NT2/D1 (cell line): ENCODE measurements at regions not wholly inside any gene's neighbourhood (a gene's known extent, or its start where the extent isn't known, plus 50 kb on each side); places are given as distances from the start of the nearest gene placed in this dataset.

Source experiments
- DNase-seq: peaks from one replicate; pipeline ENCODE4 v3.0.0-alpha.2; 2011; ENCODE audit warnings: low read depth, low spot score
- H3K27me3 ChIP-seq: 2 replicates; pipeline ENCODE4 v1.6.0; 2011; ENCODE audit warnings: mild to moderate bottlenecking; ENCODE audit not compliant: insufficient read length, insufficient read depth
- H3K36me3 ChIP-seq: 2 replicates; pipeline ENCODE4 v1.6.1; 2011; ENCODE audit warnings: mild to moderate bottlenecking, low read length, mixed read lengths; ENCODE audit not compliant: insufficient read depth, insufficient read length
- H3K4me1 ChIP-seq: 2 replicates; pipeline ENCODE4 v1.5.1; 2011; ENCODE audit not compliant: insufficient read depth, insufficient read length
- H3K4me3 ChIP-seq: 2 replicates; pipeline ENCODE4 v1.5.1; 2011; ENCODE audit warnings: low read depth; ENCODE audit not compliant: insufficient read length
- H3K9ac ChIP-seq: 2 replicates; pipeline ENCODE4 v1.6.0; 2011; ENCODE audit warnings: low read depth; ENCODE audit not compliant: insufficient read length
- H3K9me3 ChIP-seq: 2 replicates; pipeline ENCODE4 v1.5.1; 2011; ENCODE audit warnings: mild to moderate bottlenecking, low read length; ENCODE audit not compliant: insufficient read depth
- SUZ12 ChIP-seq: IDR thresholded peaks from 2 replicates; pipeline ENCODE4 v1.6.1; 2011; ENCODE audit not compliant: insufficient read length, insufficient read depth; ENCODE audit errors: extremely low read depth
- YY1 ChIP-seq: IDR thresholded peaks from 2 replicates; pipeline ENCODE4 v1.6.1; 2011; ENCODE audit not compliant: insufficient read length, insufficient read depth
- ZNF274 ChIP-seq: IDR thresholded peaks from 2 replicates; pipeline ENCODE4 v1.6.1; 2011; ENCODE audit warnings: mild to moderate bottlenecking, low read depth, low read length

DNA sequence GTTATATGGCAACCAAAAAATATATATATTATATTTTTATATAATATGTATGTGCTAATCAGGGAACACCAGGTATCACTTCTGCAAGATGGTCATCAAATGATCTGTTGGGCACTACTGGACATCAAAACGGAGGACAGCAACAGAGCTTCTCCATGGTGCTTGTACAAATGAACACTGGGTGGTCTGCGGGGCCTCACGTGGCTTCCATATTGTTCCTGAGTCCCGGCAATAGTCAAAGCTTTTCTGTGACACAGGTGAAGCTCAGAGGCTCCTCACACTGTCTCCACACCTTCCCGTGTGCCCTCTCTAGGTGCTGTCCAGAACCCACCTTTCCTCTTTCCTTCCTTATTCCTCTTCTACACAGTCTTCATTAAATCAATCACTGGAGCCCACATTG, 149.9 kb upstream of the PIRT start:
- Histone ChIP-seq H3K27me3 (no peaks in the 10 kb centered on the region), H3K9me3 (peaks cover 6% of the 10 kb centered on the region; the same call in 1 of the 2 replicates), H3K4me3 (no peak overlapping the region), H3K36me3 (no peaks in the 10 kb centered on the region), H3K4me1 (no peaks in the 10 kb centered on the region), H3K9ac (no peak overlapping the region)
- no peak for DNase-seq
- no peak for TF ChIP-seq ZNF274
- TF ChIP-seq YY1: no peak
- TF ChIP-seq SUZ12: no peak

DNA sequence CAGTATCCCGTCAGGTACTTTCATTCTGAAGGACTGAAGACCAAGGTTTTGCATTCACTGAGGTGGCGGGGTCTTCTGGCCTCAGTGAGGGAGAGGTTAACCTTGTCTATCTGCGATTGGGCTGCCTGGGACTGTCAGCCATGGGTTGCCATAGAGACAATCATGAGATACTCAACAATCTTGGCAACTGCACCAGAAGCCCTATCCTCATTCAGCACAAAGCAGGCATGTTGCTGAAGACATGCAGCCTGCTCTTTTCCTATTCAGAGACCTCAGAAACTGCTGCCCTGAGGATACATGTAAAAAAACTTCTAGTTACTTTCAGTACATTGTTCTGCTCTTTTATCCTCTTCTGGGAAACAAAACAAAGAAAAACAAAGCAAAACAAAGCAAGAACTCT, 146.3 kb upstream of the PIRT start:
- H3K4me1 ChIP-seq: no peaks in the 10 kb centered on the region
- H3K9ac ChIP-seq: no peak overlapping the region
- H3K4me3 ChIP-seq: no peak overlapping the region
- no peaks in the 10 kb centered on the region for H3K36me3 ChIP-seq
- no peaks in the 10 kb centered on the region for H3K27me3 ChIP-seq
- DNase-seq: no peak
- TF ChIP-seq YY1 (no peak), ZNF274 (no peak), SUZ12 (no peak)
- peaks cover 6% of the 10 kb centered on the region; the same call in 1 of the 2 replicates for H3K9me3 ChIP-seq

DNA sequence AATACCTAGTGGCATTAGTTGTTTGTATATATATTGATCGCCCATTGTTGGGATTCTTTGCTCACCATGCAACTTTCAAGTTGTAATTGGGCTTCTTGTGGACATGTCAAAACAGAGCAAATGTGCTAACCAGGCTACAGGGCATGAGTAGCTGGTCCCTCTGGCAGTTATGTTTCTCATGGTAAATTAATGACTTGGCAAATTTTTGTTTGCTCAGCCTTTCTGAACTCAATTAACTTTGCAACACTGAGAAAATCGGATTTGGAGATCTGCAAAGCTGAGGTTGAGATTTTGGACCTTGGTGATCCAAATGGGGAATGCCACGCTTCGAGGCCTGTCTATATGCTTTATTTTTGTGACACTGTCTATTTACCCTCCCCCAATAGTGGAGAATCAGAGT, 138.5 kb upstream of the PIRT start:
- no peaks in the 10 kb centered on the region for H3K27me3 ChIP-seq
- H3K36me3 ChIP-seq: no peaks in the 10 kb centered on the region
- H3K9ac ChIP-seq: no peak overlapping the region
- H3K4me3 ChIP-seq: no peak overlapping the region
- TF ChIP-seq SUZ12: no peak
- TF ChIP-seq ZNF274: no peak
- TF ChIP-seq YY1: no peak
- no peak for DNase-seq
- H3K4me1 ChIP-seq: no peaks in the 10 kb centered on the region
- no peaks in the 10 kb centered on the region for H3K9me3 ChIP-seq

DNA sequence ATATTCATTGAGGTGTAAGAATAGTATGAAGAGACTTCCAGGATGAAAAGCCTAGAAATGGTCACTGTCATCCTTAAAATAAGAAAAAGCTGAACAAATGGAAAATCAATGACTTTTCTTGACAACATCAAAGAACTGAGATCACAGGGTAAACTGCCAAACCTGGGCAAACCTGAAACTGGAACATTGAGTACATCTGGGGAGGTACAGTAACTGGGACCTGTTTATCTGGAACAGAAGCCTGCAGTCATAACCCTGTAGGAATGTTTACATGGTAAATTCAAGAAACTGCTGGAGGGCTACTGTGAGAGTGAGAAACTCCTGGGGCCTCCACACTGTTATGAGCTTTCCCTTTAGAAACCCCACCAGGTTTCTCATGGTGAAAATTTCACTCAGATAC, 130.1 kb upstream of the PIRT start:
- TF ChIP-seq SUZ12: no peak
- no peak for TF ChIP-seq YY1
- TF ChIP-seq ZNF274: no peak
- Histone ChIP-seq H3K27me3 (no peaks in the 10 kb centered on the region), H3K36me3 (no peaks in the 10 kb centered on the region), H3K4me1 (no peaks in the 10 kb centered on the region), H3K4me3 (no peak overlapping the region), H3K9ac (no peak overlapping the region), H3K9me3 (no peaks in the 10 kb centered on the region)
- DNase-seq: no peak

DNA sequence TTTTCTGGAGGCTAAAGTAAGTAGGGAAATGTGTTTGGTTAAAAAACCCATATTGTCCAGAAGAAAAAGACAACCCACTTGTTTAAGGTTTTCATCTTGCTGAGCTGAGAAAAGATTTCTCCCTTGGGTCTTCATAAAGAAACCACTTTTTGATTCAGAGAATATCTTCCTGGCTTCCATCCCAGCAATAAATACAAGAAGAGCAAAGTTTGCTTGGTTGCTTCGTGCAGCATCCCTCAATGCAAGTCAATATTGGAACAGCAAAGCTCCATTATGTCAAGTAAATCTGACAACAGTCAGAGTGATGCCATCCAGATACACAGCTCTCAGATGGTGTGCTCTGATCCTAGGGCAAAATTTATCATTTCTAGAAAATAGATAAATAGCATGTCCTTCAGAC, 118.9 kb upstream of the PIRT start:
- Histone ChIP-seq H3K9ac (no peak overlapping the region), H3K27me3 (no peaks in the 10 kb centered on the region), H3K9me3 (no peaks in the 10 kb centered on the region), H3K4me3 (no peak overlapping the region), H3K36me3 (no peaks in the 10 kb centered on the region), H3K4me1 (no peaks in the 10 kb centered on the region)
- DNase-seq: no peak
- TF ChIP-seq ZNF274: no peak
- TF ChIP-seq YY1: no peak
- TF ChIP-seq SUZ12: no peak

DNA sequence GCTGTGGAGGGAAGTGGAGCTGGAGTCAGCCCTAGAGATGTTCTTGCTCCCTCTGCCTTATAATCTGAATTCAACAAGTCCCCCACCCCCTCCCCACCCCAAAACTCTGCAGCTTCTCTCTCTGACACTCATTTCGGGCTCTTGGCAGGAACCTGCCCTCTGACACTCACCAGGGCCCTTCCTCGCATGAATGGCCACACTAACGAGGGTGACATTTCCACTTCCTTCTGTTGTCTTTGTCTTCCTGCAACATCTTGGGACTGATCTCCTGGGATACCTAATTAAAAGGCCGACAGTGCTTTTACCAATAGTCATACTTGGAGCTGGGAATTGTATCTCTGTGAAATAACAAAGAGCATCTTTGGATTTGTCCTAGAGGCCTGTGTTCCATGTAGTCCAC, 106.9 kb upstream of the PIRT start:
- Histone ChIP-seq H3K27me3 (no peaks in the 10 kb centered on the region), H3K36me3 (no peaks in the 10 kb centered on the region), H3K4me1 (no peaks in the 10 kb centered on the region), H3K9me3 (no peaks in the 10 kb centered on the region), H3K4me3 (no peak overlapping the region), H3K9ac (no peak overlapping the region)
- DNase-seq: no peak
- TF ChIP-seq YY1 (no peak), ZNF274 (no peak), SUZ12 (no peak)

DNA sequence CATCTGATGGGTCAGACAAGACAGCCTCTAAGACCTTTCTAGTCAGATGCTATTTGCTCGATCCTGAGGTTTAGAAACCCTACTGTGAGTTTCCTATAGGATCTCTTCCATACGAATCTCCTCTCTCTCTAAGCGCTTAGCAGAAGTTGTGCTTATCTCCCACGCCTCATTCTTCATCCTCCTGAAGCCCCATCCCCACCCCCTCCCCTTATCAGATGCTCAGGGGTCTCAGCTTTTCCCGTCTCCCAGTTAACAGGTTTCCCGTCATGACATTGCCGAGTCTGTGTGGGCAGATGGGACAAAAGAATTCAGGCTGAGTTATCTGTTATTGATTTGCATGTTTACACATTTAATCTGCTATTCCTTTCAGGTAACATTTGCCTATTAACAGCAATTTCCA, 99.0 kb upstream of the PIRT start:
- Histone ChIP-seq H3K4me3 (no peak overlapping the region), H3K36me3 (no peaks in the 10 kb centered on the region), H3K4me1 (no peaks in the 10 kb centered on the region), H3K27me3 (no peaks in the 10 kb centered on the region), H3K9me3 (no peaks in the 10 kb centered on the region), H3K9ac (no peak overlapping the region)
- no peak for TF ChIP-seq ZNF274
- no peak for TF ChIP-seq YY1
- no peak for TF ChIP-seq SUZ12
- DNase-seq: no peak

DNA sequence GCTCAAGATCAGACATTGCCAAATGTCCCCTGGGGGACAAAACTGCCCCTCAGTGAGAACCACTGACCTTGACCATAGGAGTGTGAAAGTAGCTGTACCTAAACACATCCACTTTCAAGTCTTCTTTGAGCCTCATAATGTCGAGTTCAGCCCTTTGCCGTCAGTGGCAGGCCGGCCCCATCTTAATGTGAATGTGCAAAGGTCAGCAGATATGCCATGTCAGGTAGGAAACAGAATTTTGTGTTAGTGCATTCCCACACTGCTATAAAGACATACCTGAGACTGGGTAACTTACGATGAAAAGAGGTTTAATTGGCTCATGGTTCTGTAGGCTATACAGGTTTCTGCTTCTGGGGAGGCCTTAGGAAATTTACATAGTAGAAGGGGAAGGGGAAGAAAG, 95.1 kb upstream of the PIRT start:
- Histone ChIP-seq H3K4me1 (no peaks in the 10 kb centered on the region), H3K4me3 (no peak overlapping the region), H3K27me3 (no peaks in the 10 kb centered on the region), H3K9ac (no peak overlapping the region), H3K9me3 (no peaks in the 10 kb centered on the region), H3K36me3 (no peaks in the 10 kb centered on the region)
- TF ChIP-seq YY1 (no peak), SUZ12 (no peak), ZNF274 (no peak)
- DNase-seq: no peak
